ENCODE measurements at regions not wholly inside any gene's neighbourhood (a gene's known extent, or its start where the extent isn't known, plus 50 kb on each side); places are given as distances from the start of the nearest gene placed in this dataset.

GRCh38 chr3:165716592-165716991 lies 120.6 kb downstream of the BCHE start:
- no peaks in the 10 kb centered on the region for H3K4me1 ChIP-seq (ENCODE audit: control insufficient read depth in 1 of 2, insufficient read depth in 2 of 2, low read length in 2 of 2)
- H3K4me3 ChIP-seq (replicated peaks in 1 of 2; ENCODE audit: low read depth in 1 of 2, low read length in 2 of 2) = no peak overlapping the region
- no peak overlapping the region for H2AFZ ChIP-seq (ENCODE audit: low read depth, low read length, poor library complexity, severe bottlenecking)
- H3K36me3 ChIP-seq (ENCODE audit: control insufficient read depth in 1 of 2, insufficient read depth in 2 of 2, low read length in 2 of 2) = no peaks in the 10 kb centered on the region
- no peaks in the 10 kb centered on the region for H3K27me3 ChIP-seq (ENCODE audit: insufficient read depth, low read length)
- ATAC-seq (peak; percentile 58; the same call in 1 of the 2 replicates), DNase-seq (ENCODE audit: low read depth, low spot score) (no peak)
- no peaks in the 10 kb centered on the region for H3K9me3 ChIP-seq (ENCODE audit: control insufficient read depth in 1 of 2, insufficient read depth in 1 of 2, low read depth in 1 of 2, low read length in 2 of 2)
- no peaks in the 10 kb centered on the region for H4K20me1 ChIP-seq (ENCODE audit: insufficient read depth)
- RAD21 ChIA-PET (ENCODE audit: low non-redundant PET in 1 of 2, low total read pairs in 2 of 2, uncharacterized antibody in 2 of 2, unreplicated experiment in 2 of 2) = no interaction called here
- H3K9ac ChIP-seq (ENCODE audit: low read length) = no peak overlapping the region
- no peak overlapping the region for H3K27ac ChIP-seq (ENCODE audit: low read depth, low read length)
- BruUV-seq (replicated peaks) = no TSS peak
- H3K9me2 ChIP-seq (ENCODE audit: insufficient read depth) = no peaks in the 10 kb centered on the region
- no peaks in the 10 kb centered on the region for H3K79me2 ChIP-seq (ENCODE audit: insufficient read depth, low read length)
- CTCF ChIA-PET = interaction anchor here (0.6 to 0.7 kb wide), 2 partner anchors 1121 to 1282 kb away, joined by 3 read pairs; no protein-coding TSS in a partner anchor
- POLR2A ChIA-PET = no interaction called here
- H3K4me2 ChIP-seq (ENCODE audit: low read length) = no peak overlapping the region
- TF ChIP-seq POLR2A (IDR thresholded peaks at IDR 0.05; ENCODE audit: borderline replicate concordance, extremely low read depth, insufficient read depth, insufficient read length) (no peak), FOSL1 (IDR thresholded peaks at IDR 0.05; ENCODE audit: low read depth) (no peak), SP1 (IDR thresholded peaks at IDR 0.05; ENCODE audit: low read depth) (no peak), REST (IDR thresholded peaks at IDR 0.05; ENCODE audit: low read depth) (no peak), SRF (IDR thresholded peaks at IDR 0.05; ENCODE audit: low read depth) (no peak), ZFX (IDR thresholded peaks at IDR 0.05) (no peak), SIN3A (IDR thresholded peaks at IDR 0.05; ENCODE audit: low read depth) (no peak), CEBPB (IDR thresholded peaks at IDR 0.05; ENCODE audit: low read depth) (no peak), ZNF274 (IDR thresholded peaks at IDR 0.05; ENCODE audit: low read depth, low read length) (no peak), ELF1 (IDR thresholded peaks at IDR 0.05; ENCODE audit: borderline replicate concordance, low read depth) (no peak), MAX (IDR thresholded peaks at IDR 0.05) (no peak), JUND (IDR thresholded peaks at IDR 0.05) (no peak), ZBTB33 (IDR thresholded peaks at IDR 0.05; ENCODE audit: extremely low read depth, insufficient replicate concordance, low read length) (no peak), TCF7L2 (IDR thresholded peaks at IDR 0.05; ENCODE audit: borderline replicate concordance, extremely low read depth, insufficient read depth, insufficient read length) (no peak)
- intact Hi-C loops (cut with micrococcal nuclease) = no loop called here
